ENCODE measurements at regions not wholly inside any gene's neighbourhood (a gene's known extent, or its start where the extent isn't known, plus 50 kb on each side); places are given as distances from the start of the nearest gene placed in this dataset.

GRCh38 chr22:47849576-47849975, 1087.1 kb downstream of the TBC1D22A start:
- no peak for DNase-seq

GRCh38 chr22:47848184-47848920, 1085.9 kb downstream of the TBC1D22A start:
- no peak for DNase-seq

- no peak for DNase-seq
These were observed 1084.9 kb downstream of the TBC1D22A start for GRCh38 chr22:47847131-47847890.

- DNase-seq: no peak
These were observed 1083.8 kb downstream of the TBC1D22A start for GRCh38 chr22:47846206-47846605.

- no peak for DNase-seq
These were observed 1079.7 kb downstream of the TBC1D22A start for GRCh38 chr22:47842119-47842518.

GRCh38 chr22:47841156-47841555, 1078.7 kb downstream of the TBC1D22A start:
- no peak for DNase-seq

- DNase-seq: no peak
These were observed 1077.3 kb downstream of the TBC1D22A start for GRCh38 chr22:47839595-47840227.

- peak in 1 of 2 donors; percentile 2 for DNase-seq
These were observed 1075.3 kb downstream of the TBC1D22A start for GRCh38 chr22:47837703-47838102.

GRCh38 chr22:47836957-47837356, 1074.5 kb downstream of the TBC1D22A start:
- DNase-seq: no peak

GRCh38 chr22:47835726-47836125, 1073.3 kb downstream of the TBC1D22A start:
- DNase-seq: no peak

- no peak for DNase-seq
These were observed 1063.6 kb downstream of the TBC1D22A start for GRCh38 chr22:47826016-47826415.

GRCh38 chr22:47822422-47822821, 1060.0 kb downstream of the TBC1D22A start:
- no peak for DNase-seq

- DNase-seq: no peak
These were observed 1056.0 kb downstream of the TBC1D22A start for GRCh38 chr22:47818496-47818895.

- no peak for DNase-seq
These were observed 1054.9 kb downstream of the TBC1D22A start for GRCh38 chr22:47817380-47817779.

- DNase-seq: no peak
These were observed 1054.4 kb downstream of the TBC1D22A start for GRCh38 chr22:47816863-47817210.

GRCh38 chr22:47816121-47816862, 1053.8 kb downstream of the TBC1D22A start:
- DNase-seq: no peak

- DNase-seq: no peak
These were observed 1052.0 kb downstream of the TBC1D22A start for GRCh38 chr22:47814474-47814873.

GRCh38 chr22:47813661-47814060, 1051.2 kb downstream of the TBC1D22A start:
- DNase-seq: no peak

GRCh38 chr22:47811971-47812370, 1049.5 kb downstream of the TBC1D22A start:
- DNase-seq: no peak

- no peak for DNase-seq
These were observed 1048.4 kb downstream of the TBC1D22A start for GRCh38 chr22:47810505-47811500.

- no peak for DNase-seq
These were observed 1046.6 kb downstream of the TBC1D22A start for GRCh38 chr22:47808886-47809620.

Measured in CD4-positive, alpha-beta T cell treated with Interleukin-1 beta for 1 hour (primary cell).